ENCODE measurements at regions not wholly inside any gene's neighbourhood (a gene's known extent, or its start where the extent isn't known, plus 50 kb on each side); places are given as distances from the start of the nearest gene placed in this dataset.

GRCh38 chr10:36051500-36051991 lies 409.4 kb upstream of the FZD8 start:
- H3K27ac ChIP-seq = peak overlapping the region in 1 of 12 donors; percentile 29
- H3K4me1 ChIP-seq = peaks cover 0 to 8% (median 0%) of the 10 kb centered on the region in 12 donors
- no peak overlapping the region for H3K4me3 ChIP-seq
- 51 to 57% (median 53%) methylated on average over 4 of the region's 4 CpGs for WGBS, 4 donors
- ATAC-seq (no peak), DNase-seq (no peak)
- no peaks in the 10 kb centered on the region for H3K27me3 ChIP-seq
- peaks cover 0 to 7% (median 0%) of the 10 kb centered on the region in 12 donors for H3K9me3 ChIP-seq
- no peaks in the 10 kb centered on the region for H3K36me3 ChIP-seq
- TF ChIP-seq CTCF (IDR thresholded peaks at IDR 0.05) (no peak), POLR2A (IDR thresholded peaks at IDR 0.05) (no peak)
- intact Hi-C loops (cut with DNase I) = no loop called here

GRCh38 chr10:36050763-36051499 lies 408.8 kb upstream of the FZD8 start:
- DNase-seq (no peak), ATAC-seq (no peak)
- Histone ChIP-seq H3K27me3 (no peaks in the 10 kb centered on the region), H3K9me3 (peaks cover 0 to 7% (median 0%) of the 10 kb centered on the region in 12 donors), H3K27ac (peak overlapping the region in 1 of 12 donors; percentile 29), H3K4me1 (peaks cover 0 to 8% (median 0%) of the 10 kb centered on the region in 12 donors), H3K36me3 (no peaks in the 10 kb centered on the region), H3K4me3 (no peak overlapping the region)
- TF ChIP-seq POLR2A (IDR thresholded peaks at IDR 0.05) = no peak
- TF ChIP-seq CTCF (IDR thresholded peaks at IDR 0.05) = no peak
- WGBS, 4 donors = 58 to 64% (median 61%) methylated on average over 7 of the region's 7 CpGs
- intact Hi-C loops (cut with DNase I) = no loop called here

GRCh38 chr10:36048780-36049179 lies 406.7 kb upstream of the FZD8 start:
- TF ChIP-seq POLR2A (IDR thresholded peaks at IDR 0.05) = no peak
- TF ChIP-seq CTCF (IDR thresholded peaks at IDR 0.05) = no peak
- ATAC-seq = no peak
- Histone ChIP-seq H3K27me3 (no peaks in the 10 kb centered on the region), H3K4me1 (peaks cover 0 to 8% (median 0%) of the 10 kb centered on the region in 12 donors), H3K36me3 (no peaks in the 10 kb centered on the region), H3K4me3 (no peak overlapping the region), H3K9me3 (no peaks in the 10 kb centered on the region), H3K27ac (no peak overlapping the region)
- no peak for DNase-seq
- WGBS, 4 donors = 80 to 93% (median 83%) methylated on average over 2 of the region's 2 CpGs
- intact Hi-C loops (cut with DNase I) = no loop called here

GRCh38 chr10:36048236-36048635 lies 406.1 kb upstream of the FZD8 start:
- no peak for DNase-seq
- Histone ChIP-seq H3K27ac (no peak overlapping the region), H3K4me1 (peaks cover 0 to 8% (median 0%) of the 10 kb centered on the region in 12 donors), H3K4me3 (no peak overlapping the region), H3K9me3 (no peaks in the 10 kb centered on the region), H3K27me3 (no peaks in the 10 kb centered on the region), H3K36me3 (no peaks in the 10 kb centered on the region)
- ATAC-seq = no peak
- TF ChIP-seq CTCF (IDR thresholded peaks at IDR 0.05) = no peak
- TF ChIP-seq POLR2A (IDR thresholded peaks at IDR 0.05) = no peak
- intact Hi-C loops (cut with DNase I) = no loop called here
